ENCODE measurements at regions not wholly inside any gene's neighbourhood (a gene's known extent, or its start where the extent isn't known, plus 50 kb on each side); places are given as distances from the start of the nearest gene placed in this dataset.

DNA sequence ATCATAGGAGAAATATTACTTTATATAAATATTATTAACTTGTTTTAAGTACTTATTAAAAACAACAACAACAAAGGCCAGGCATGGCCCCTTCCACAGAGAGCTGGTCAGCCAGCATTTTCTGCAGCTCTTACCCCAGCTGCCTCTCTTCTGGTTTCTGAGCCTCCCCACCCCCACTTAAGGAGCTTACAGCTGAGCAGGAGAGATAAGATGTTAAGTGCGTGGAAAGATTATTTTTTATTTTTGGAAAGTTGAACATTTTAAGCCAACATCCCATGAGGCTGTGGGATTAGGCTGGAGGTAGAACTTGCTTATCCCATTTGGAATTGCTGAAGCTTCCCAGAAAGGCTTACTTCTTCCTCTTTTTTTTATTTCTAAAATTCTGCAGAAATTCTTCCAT, 401.2 kb downstream of the SEC14L1 start:
- no peak for DNase-seq (ENCODE audit: low read depth in 1 of 2, low spot score in 2 of 2)
- Histone ChIP-seq H3K27ac (ENCODE audit: low read depth, low read length) (no peak overlapping the region), H2BK15ac (ENCODE audit: low read length) (no peak overlapping the region), H3K4me1 (replicated peaks in 1 of 4; ENCODE audit: control insufficient read depth in 3 of 4, insufficient read depth in 4 of 4, low read length in 3 of 4) (peaks cover under 1 to 18% (median 14%) of the 10 kb centered on the region in 4 experiments), H3K14ac (ENCODE audit: insufficient read length) (no peak overlapping the region), H3K4ac (replicated peaks; ENCODE audit: insufficient read length, low read depth, low read length) (no peak overlapping the region), H3K4me2 (ENCODE audit: insufficient read depth in 1 of 2, low read depth in 2 of 2, low read length in 2 of 2) (no peak overlapping the region; a peak in 1 of 4 replicates), H3K27me3 (replicated peaks in 1 of 4; ENCODE audit: control insufficient read depth in 3 of 4, extremely low read depth in 1 of 4, insufficient read depth in 3 of 4, low read length in 3 of 4) (peaks cover 0 to 7% (median 2%) of the 10 kb centered on the region in 4 experiments; a peak in 3 of 7 replicates), H2BK20ac (ENCODE audit: low read length) (no peak overlapping the region), H4K91ac (replicated peaks; ENCODE audit: insufficient read length, low read length) (no peak overlapping the region), H2BK12ac (ENCODE audit: low read depth, low read length) (no peak overlapping the region), H2BK120ac (replicated peaks; ENCODE audit: low read depth, low read length) (no peak overlapping the region), H4K20me1 (replicated peaks in 1 of 2; ENCODE audit: control insufficient read depth in 1 of 2, insufficient read depth in 2 of 2, low read length in 2 of 2) (no peaks in the 10 kb centered on the region), H3K36me3 (ENCODE audit: control insufficient read depth in 2 of 4, insufficient read depth in 4 of 4, low read length in 3 of 4) (no peaks in the 10 kb centered on the region), H3K23me2 (ENCODE audit: low read depth, low read length) (no peaks in the 10 kb centered on the region), H3K9ac (replicated peaks in 1 of 4; ENCODE audit: extremely low read depth in 1 of 4, low read depth in 3 of 4, low read length in 3 of 4) (no peak overlapping the region), H2BK5ac (ENCODE audit: low read depth, low read length) (0 out of 2 replicates have a peak overlapping the region, but pooled peaks have one; percentile 79), H2AFZ (ENCODE audit: low read length) (no peak overlapping the region), H4K8ac (ENCODE audit: extremely low read depth, insufficient read depth, low read length) (no peak overlapping the region), H3K56ac (replicated peaks; ENCODE audit: insufficient read length, low read depth, low read length) (no peak overlapping the region), H3K9me3 (ENCODE audit: insufficient read depth in 2 of 2, low read depth in 1 of 2, low read length in 1 of 2) (no peaks in the 10 kb centered on the region), H4K5ac (ENCODE audit: insufficient read length, low read depth, low read length) (no peak overlapping the region), H3K79me2 (ENCODE audit: control insufficient read depth in 1 of 2, insufficient read depth in 2 of 2, low read length in 2 of 2) (no peaks in the 10 kb centered on the region), H3K79me1 (ENCODE audit: low read depth, low read length) (no peaks in the 10 kb centered on the region), H2AK5ac (ENCODE audit: low read depth, low read length) (no peak overlapping the region), H3K18ac (ENCODE audit: extremely low read depth, low read length) (no peak overlapping the region), H3K23ac (ENCODE audit: insufficient read length) (no peak overlapping the region), H3K4me3 (ENCODE audit: extremely low read depth in 1 of 4, insufficient read depth in 2 of 4, low read depth in 3 of 4, low read length in 4 of 4) (no peak overlapping the region)
- FAIRE-seq = no peak
- WGBS, 2 experiments (ENCODE audit: extremely low coverage in 1 of 2, insufficient coverage in 1 of 2, insufficient read length in 1 of 2, insufficient replicate concordance in 2 of 2, low coverage in 1 of 2, low lambda C conversion rate in 2 of 2, missing lambda C conversion rate in 1 of 2) = 82% methylated on average over 1 of the region's 1 CpG; no CpG with 5 or more reads in 1 of the 2 experiments
- POLR2A ChIA-PET (ENCODE audit: partially characterized antibody) = interaction anchor here (1.0 to 1.5 kb wide), 2 partner anchors 17 to 343 kb away, joined by 3 read pairs; no protein-coding TSS in a partner anchor
- CTCF ChIA-PET (ENCODE audit: partially characterized antibody) = interaction anchor here (0.6 to 4.1 kb wide), 23 partner anchors 11 to 475 kb away, joined by 3 to 19 read pairs (median 4); no protein-coding TSS in a partner anchor
- no peak for TF ChIP-seq RBBP5 (IDR thresholded peaks at IDR 0.05; ENCODE audit: borderline replicate concordance, low read depth, low read length)
- TF ChIP-seq HDAC6 (IDR thresholded peaks at IDR 0.05; ENCODE audit: low read depth, low read length) = no peak
- TF ChIP-seq BCL11A (IDR thresholded peaks at IDR 0.05; ENCODE audit: low read depth in 2 of 2, low read length in 2 of 2) = no peak
- TF ChIP-seq POLR2A (IDR thresholded peaks at IDR 0.05; ENCODE audit: control extremely low read depth in 1 of 2, low read depth in 2 of 2, low read length in 2 of 2) = no peak
- no peak for TF ChIP-seq EZH2 (IDR thresholded peaks at IDR 0.05; ENCODE audit: low read depth, low read length, severe bottlenecking)
- no peak for TF ChIP-seq BRCA1 (IDR thresholded peaks at IDR 0.05; ENCODE audit: low read depth, low read length)
- TF ChIP-seq SIX5 (IDR thresholded peaks at IDR 0.05; ENCODE audit: low read depth, low read length) = no peak
- no peak for TF ChIP-seq JUND (IDR thresholded peaks at IDR 0.05; ENCODE audit: low read length)
- no peak for TF ChIP-seq KDM1A (IDR thresholded peaks at IDR 0.05; ENCODE audit: borderline replicate concordance, low read length)
- TF ChIP-seq CHD1 (IDR thresholded peaks at IDR 0.05; ENCODE audit: low read depth, low read length) = no peak
- no peak for TF ChIP-seq RAD21 (IDR thresholded peaks at IDR 0.05 in 1 of 2, conservative IDR thresholded peaks at IDR 0.05 in 1 of 2; ENCODE audit: low read depth in 2 of 2, low read length in 2 of 2)
- TF ChIP-seq NRF1 (IDR thresholded peaks at IDR 0.05; ENCODE audit: low read depth, low read length) = no peak
- TF ChIP-seq RXRA (IDR thresholded peaks at IDR 0.05; ENCODE audit: insufficient read depth, low read depth, low read length) = no peak
- no peak for TF ChIP-seq SP1 (IDR thresholded peaks at IDR 0.05; ENCODE audit: low read depth, low read length)
- no peak for TF ChIP-seq CBX5 (IDR thresholded peaks at IDR 0.05; ENCODE audit: low read depth, low read length)
